MM.1S (cell line): ENCODE measurements at regions not wholly inside any gene's neighbourhood (a gene's known extent, or its start where the extent isn't known, plus 50 kb on each side); places are given as distances from the start of the nearest gene placed in this dataset.
"Not testable (repeated sequence)": the region's sequence is repeated elsewhere in the genome, so short reads cannot be mapped to it uniquely, and the experiment has no call there.

ENCODE experiments used
- CTCF ChIP-seq: fragments of 300-600 bp; sonication (generic); IDR thresholded peaks from 2 replicates; pipeline ENCODE4 v1.5.1; 2016; ENCODE audit warnings: antibody characterized with exemption, low read length, mixed read lengths
- EZH2 ChIP-seq: fragments of 300-600 bp; sonication (generic); optimal IDR thresholded peaks from 2 replicates; pipeline ENCODE3; 2017; ENCODE audit warnings: low read depth, mild to moderate bottlenecking, antibody characterized with exemption, low read length, mixed read lengths
- EZH2phosphoT487 ChIP-seq: fragments of 300-600 bp; sonication (generic); IDR thresholded peaks from 2 replicates; pipeline ENCODE4 v1.6.1; 2018; ENCODE audit warnings: antibody characterized with exemption, low read length

GRCh38 chr1:149212946-149213345 lies 109.6 kb upstream of the NBPF9 start:
- not testable (repeated sequence) for TF ChIP-seq CTCF, EZH2, EZH2phosphoT487
